ENCODE measurements at regions not wholly inside any gene's neighbourhood (a gene's known extent, or its start where the extent isn't known, plus 50 kb on each side); places are given as distances from the start of the nearest gene placed in this dataset.

DNA sequence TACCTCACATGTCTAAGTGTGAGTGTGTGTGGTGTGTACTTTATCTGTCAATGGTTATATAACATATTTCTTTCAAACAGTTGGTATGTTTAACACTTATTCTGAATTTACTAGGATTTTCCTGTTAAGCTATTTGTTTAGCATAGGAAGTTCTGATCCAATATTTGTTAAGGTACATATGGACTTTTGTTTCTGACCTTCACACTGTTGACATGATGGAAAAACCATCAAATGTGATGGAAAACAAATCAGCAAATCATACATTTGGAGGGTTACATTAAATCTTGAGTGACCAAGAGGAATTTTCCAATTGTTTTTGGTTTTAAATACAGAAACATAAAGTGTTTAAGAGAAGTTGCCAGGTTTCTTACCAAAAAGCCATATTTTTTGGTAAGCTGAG, 638.9 kb downstream of the STK39 start:
- TF ChIP-seq RARB (CRISPR knock-in tag; IDR thresholded peaks at IDR 0.05) (no peak), ARNTL (CRISPR knock-in tag; IDR thresholded peaks at IDR 0.05; ENCODE audit: borderline replicate concordance, low read depth) (no peak)

Measured in SK-N-SH treated with all-trans-retinoic acid at 6 μM for 48 hours (cell line).